Activated T-helper 2 cell treated with anti-CD3 and anti-CD28 coated beads, Interferon-gamma antibody, Interleukin-2, Interleukin-4, amounts not matched to agents 10 μg/mL and 5 μg/mL and 100 μg/mL, durations not matched to agents 14 hours and 24 hours and 36 hours (primary cell): ENCODE measurements at regions not wholly inside any gene's neighbourhood (a gene's known extent, or its start where the extent isn't known, plus 50 kb on each side); places are given as distances from the start of the nearest gene placed in this dataset.
"Not testable (repeated sequence)": the region's sequence is repeated elsewhere in the genome, so short reads cannot be mapped to it uniquely, and the experiment has no call there.

ENCODE experiments used
- DNase-seq: peaks from one replicate; pipeline ENCODE4 v3.0.0; 2021; ENCODE audit warnings: low spot score
- H3K27ac Mint-ChIP-seq: one replicate; pipeline ENCODE4 v1.8.0; 2021; ENCODE audit warnings: mixed read lengths
- H3K27me3 Mint-ChIP-seq: one replicate; pipeline ENCODE4 v1.8.0; 2021; ENCODE audit warnings: low read depth, mixed read lengths
- H3K36me3 Mint-ChIP-seq: one replicate; pipeline ENCODE4 v1.8.0; 2021; ENCODE audit warnings: low read depth, mixed read lengths
- H3K4me1 Mint-ChIP-seq: one replicate; pipeline ENCODE4 v1.8.0; 2021; ENCODE audit warnings: low read depth, mixed read lengths
- H3K4me3 Mint-ChIP-seq: one replicate; pipeline ENCODE4 v1.8.0; 2021; ENCODE audit warnings: low read depth, mild to moderate bottlenecking, moderate library complexity, mixed read lengths
- H3K9me3 Mint-ChIP-seq: one replicate; pipeline ENCODE4 v1.8.0; 2021; ENCODE audit warnings: mixed read lengths
- intact Hi-C: fragments of 100-400 bp; cut with micrococcal nuclease; formaldehyde crosslinking; loops from one replicate; pipeline ENCODE4 v1.15.1; 2023

- no peaks in the 10 kb centered on the region for H3K27me3 Mint-ChIP-seq
- no peaks in the 10 kb centered on the region for H3K4me1 Mint-ChIP-seq
- peaks cover 2% of the 10 kb centered on the region for H3K36me3 Mint-ChIP-seq
- intact Hi-C loops: no loop called here
- no peak overlapping the region for H3K4me3 Mint-ChIP-seq
- DNase-seq: no peak
- H3K9me3 Mint-ChIP-seq: peaks cover 61% of the 10 kb centered on the region
- H3K27ac Mint-ChIP-seq: no peak overlapping the region
These were observed 613.2 kb downstream of the KCNJ18 start for GRCh38 chr17:22305356-22306071.

- intact Hi-C loops, H3K4me3 Mint-ChIP-seq, H3K27ac Mint-ChIP-seq, DNase-seq, H3K4me1 Mint-ChIP-seq, H3K27me3 Mint-ChIP-seq, H3K36me3 Mint-ChIP-seq: not testable (repeated sequence)
- H3K9me3 Mint-ChIP-seq: peaks cover 52% of the 10 kb centered on the region
These were observed 618.0 kb downstream of the KCNJ18 start for GRCh38 chr17:22310292-22310691.

- Mint-ChIP-seq H3K27ac (no peak overlapping the region), H3K36me3 (no peaks in the 10 kb centered on the region), H3K4me3 (no peak overlapping the region), H3K27me3 (no peaks in the 10 kb centered on the region), H3K9me3 (peaks cover 49% of the 10 kb centered on the region), H3K4me1 (no peaks in the 10 kb centered on the region)
- intact Hi-C loops: no loop called here
- DNase-seq: no peak
These were observed 618.7 kb downstream of the KCNJ18 start for GRCh38 chr17:22310717-22311686.

GRCh38 chr17:22321001-22321400 lies 628.7 kb downstream of the KCNJ18 start:
- H3K4me3 Mint-ChIP-seq, DNase-seq, intact Hi-C loops, H3K4me1 Mint-ChIP-seq, H3K27ac Mint-ChIP-seq, H3K36me3 Mint-ChIP-seq, H3K27me3 Mint-ChIP-seq: not testable (repeated sequence)
- peaks cover 54% of the 10 kb centered on the region for H3K9me3 Mint-ChIP-seq

GRCh38 chr17:22322893-22323550 lies 630.7 kb downstream of the KCNJ18 start:
- H3K4me1 Mint-ChIP-seq, intact Hi-C loops, H3K4me3 Mint-ChIP-seq, H3K36me3 Mint-ChIP-seq, H3K27ac Mint-ChIP-seq, DNase-seq, H3K27me3 Mint-ChIP-seq: not testable (repeated sequence)
- H3K9me3 Mint-ChIP-seq: peaks cover 44% of the 10 kb centered on the region

- H3K27me3 Mint-ChIP-seq: no peaks in the 10 kb centered on the region
- H3K36me3 Mint-ChIP-seq: no peaks in the 10 kb centered on the region
- no peak for DNase-seq
- no peaks in the 10 kb centered on the region for H3K4me1 Mint-ChIP-seq
- intact Hi-C loops: no loop called here
- peaks cover 34% of the 10 kb centered on the region for H3K9me3 Mint-ChIP-seq
- H3K27ac Mint-ChIP-seq: no peak overlapping the region
- H3K4me3 Mint-ChIP-seq: no peak overlapping the region
These were observed 645.1 kb downstream of the KCNJ18 start for GRCh38 chr17:22337467-22337866.

- H3K36me3 Mint-ChIP-seq, intact Hi-C loops, H3K4me3 Mint-ChIP-seq, DNase-seq, H3K4me1 Mint-ChIP-seq, H3K27me3 Mint-ChIP-seq, H3K27ac Mint-ChIP-seq: not testable (repeated sequence)
- peaks cover 47% of the 10 kb centered on the region for H3K9me3 Mint-ChIP-seq
These were observed 664.3 kb downstream of the KCNJ18 start for GRCh38 chr17:22356603-22357002.

GRCh38 chr17:22370988-22371387 lies 678.7 kb downstream of the KCNJ18 start:
- intact Hi-C loops, H3K27ac Mint-ChIP-seq, H3K36me3 Mint-ChIP-seq, H3K4me1 Mint-ChIP-seq, H3K27me3 Mint-ChIP-seq, H3K4me3 Mint-ChIP-seq, DNase-seq: not testable (repeated sequence)
- peaks cover 60% of the 10 kb centered on the region for H3K9me3 Mint-ChIP-seq

GRCh38 chr17:22373911-22374310 lies 681.6 kb downstream of the KCNJ18 start:
- no peak overlapping the region for H3K4me3 Mint-ChIP-seq
- H3K4me1 Mint-ChIP-seq: no peaks in the 10 kb centered on the region
- no peaks in the 10 kb centered on the region for H3K36me3 Mint-ChIP-seq
- intact Hi-C loops: no loop called here
- no peak for DNase-seq
- peaks cover 52% of the 10 kb centered on the region for H3K9me3 Mint-ChIP-seq
- no peak overlapping the region for H3K27ac Mint-ChIP-seq
- no peaks in the 10 kb centered on the region for H3K27me3 Mint-ChIP-seq

GRCh38 chr17:22374741-22375140 lies 682.4 kb downstream of the KCNJ18 start:
- no peak for DNase-seq
- Mint-ChIP-seq H3K4me1 (no peaks in the 10 kb centered on the region), H3K9me3 (peaks cover 49% of the 10 kb centered on the region), H3K27me3 (no peaks in the 10 kb centered on the region), H3K4me3 (no peak overlapping the region), H3K27ac (no peak overlapping the region), H3K36me3 (no peaks in the 10 kb centered on the region)
- intact Hi-C loops: no loop called here

GRCh38 chr17:22376747-22377146 lies 684.4 kb downstream of the KCNJ18 start:
- H3K9me3 Mint-ChIP-seq: peaks cover 29% of the 10 kb centered on the region

GRCh38 chr17:22378748-22379147 lies 686.4 kb downstream of the KCNJ18 start:
- DNase-seq, H3K4me1 Mint-ChIP-seq, H3K36me3 Mint-ChIP-seq, H3K4me3 Mint-ChIP-seq, intact Hi-C loops, H3K27ac Mint-ChIP-seq, H3K27me3 Mint-ChIP-seq: not testable (repeated sequence)
- H3K9me3 Mint-ChIP-seq: peaks cover 14% of the 10 kb centered on the region

More at GRCh38 chr17:22376747-22377146, 684.4 kb downstream of the KCNJ18 start:
- H3K36me3 Mint-ChIP-seq, intact Hi-C loops, DNase-seq, H3K4me1 Mint-ChIP-seq, H3K27ac Mint-ChIP-seq, H3K4me3 Mint-ChIP-seq, H3K27me3 Mint-ChIP-seq: not testable (repeated sequence)

- H3K27ac Mint-ChIP-seq, H3K4me3 Mint-ChIP-seq, DNase-seq, H3K27me3 Mint-ChIP-seq, H3K4me1 Mint-ChIP-seq, H3K9me3 Mint-ChIP-seq, intact Hi-C loops, H3K36me3 Mint-ChIP-seq: not testable (repeated sequence)
These were observed 689.3 kb downstream of the KCNJ18 start for GRCh38 chr17:22381589-22381988.
